ENCODE measurements at regions not wholly inside any gene's neighbourhood (a gene's known extent, or its start where the extent isn't known, plus 50 kb on each side); places are given as distances from the start of the nearest gene placed in this dataset.

GRCh38 chr5:29930316-29930715 is 1263.2 kb upstream of the CDH6 start:
- POLR2A ChIA-PET = no interaction called here
- no peak for TF ChIP-seq CTCF (IDR thresholded peaks at IDR 0.05; ENCODE audit: control extremely low read depth, extremely low read depth, low read depth, missing control alignments)
- CTCF ChIA-PET = interaction anchor here (0.8 kb wide), 1 partner anchor 14 kb away, joined by 3 read pairs; no protein-coding TSS in a partner anchor
- no peak for DNase-seq (ENCODE audit: extremely low spot score)

- CTCF ChIA-PET = no interaction called here
- DNase-seq (ENCODE audit: extremely low spot score) = no peak
- TF ChIP-seq CTCF (IDR thresholded peaks at IDR 0.05; ENCODE audit: control extremely low read depth, extremely low read depth, low read depth, missing control alignments) = no peak
- POLR2A ChIA-PET = no interaction called here
These were observed 1269.4 kb upstream of the CDH6 start for GRCh38 chr5:29924107-29924506.

- ChIA-PET CTCF (interaction anchor here (0.9 kb wide), 1 partner anchor 13 kb away, joined by 3 read pairs; no protein-coding TSS in a partner anchor), POLR2A (no interaction called here)
- DNase-seq (ENCODE audit: extremely low spot score) = no peak
- no peak for TF ChIP-seq CTCF (IDR thresholded peaks at IDR 0.05; ENCODE audit: control extremely low read depth, extremely low read depth, low read depth, missing control alignments)
These were observed 1287.7 kb upstream of the CDH6 start for GRCh38 chr5:29905626-29906353.

DNA sequence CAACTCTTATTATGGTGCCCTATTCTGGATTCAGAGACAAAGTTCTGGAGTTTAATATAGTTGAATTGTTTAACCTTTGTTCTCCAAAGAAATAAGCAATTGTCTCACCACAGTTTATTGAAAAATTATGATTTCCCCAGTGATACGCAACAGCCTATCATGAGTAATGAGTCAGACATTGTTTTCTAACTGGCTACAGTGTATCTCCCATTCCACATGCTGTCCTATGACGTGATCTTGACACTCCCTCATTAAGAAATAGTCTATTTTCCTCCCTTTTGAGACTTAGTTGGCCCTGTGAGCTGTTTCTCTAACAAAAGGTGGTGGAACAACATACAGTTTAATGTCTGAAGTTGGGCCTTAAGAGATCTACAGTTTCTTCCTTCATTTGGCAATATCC is 1290.6 kb upstream of the CDH6 start:
- CTCF ChIA-PET = no interaction called here
- no peak for TF ChIP-seq CTCF (IDR thresholded peaks at IDR 0.05; ENCODE audit: control extremely low read depth, extremely low read depth, low read depth, missing control alignments)
- POLR2A ChIA-PET = no interaction called here
- no peak for DNase-seq (ENCODE audit: extremely low spot score)

GRCh38 chr5:29899583-29899982 is 1293.9 kb upstream of the CDH6 start:
- ChIA-PET POLR2A (no interaction called here), CTCF (no interaction called here)
- no peak for TF ChIP-seq CTCF (IDR thresholded peaks at IDR 0.05; ENCODE audit: control extremely low read depth, extremely low read depth, low read depth, missing control alignments)
- DNase-seq (ENCODE audit: extremely low spot score) = no peak

GRCh38 chr5:29897916-29898315 is 1295.6 kb upstream of the CDH6 start:
- TF ChIP-seq CTCF (IDR thresholded peaks at IDR 0.05; ENCODE audit: control extremely low read depth, extremely low read depth, low read depth, missing control alignments) = no peak
- CTCF ChIA-PET = no interaction called here
- DNase-seq (ENCODE audit: extremely low spot score) = no peak
- POLR2A ChIA-PET = no interaction called here

Measured in GM10248 (cell line).